A549 (cell line): ENCODE measurements at regions not wholly inside any gene's neighbourhood (a gene's known extent, or its start where the extent isn't known, plus 50 kb on each side); places are given as distances from the start of the nearest gene placed in this dataset.
A peak's percentile ranks its signal among the peaks of the same experiment; 100 is the strongest.

ENCODE experiments used
- ATAC-seq, 2 experiments: fragments of 200-7000 bp in 1 of 2; fragments of >200 bp in 1 of 2; cut with Nextera tagmentation in 1 of 2; cut with Tn5 transposase in 1 of 2; 3 replicates each; pipeline versions ENCODE4 v1.8.0 to v1.9.1; 2018 to 2020; ENCODE audit warnings: mild to moderate bottlenecking in 1 of 2, moderate library complexity in 1 of 2
- CTCF ChIA-PET: fragments of 300-600 bp; sonication (Branson Sonifier 250); formaldehyde crosslinking; extraction: SDS; loops from one replicate; lab custom pipeline; 2021; ENCODE audit warnings: antibody characterized with exemption, inconsistent platforms; lab: Yijun Ruan, JAX
- POLR2A ChIA-PET: fragments of 350-600 bp; formaldehyde crosslinking; extraction: SDS; loops from one replicate; lab custom pipeline; 2021; ENCODE audit warnings: antibody characterized with exemption, inconsistent platforms; lab: Yijun Ruan, JAX
- DNase-seq, 2 experiments: peaks; one replicate each; pipeline versions ENCODE4 v3.0.0 to v3.0.0-alpha.2; 2011 to 2016; ENCODE audit warnings: low read depth in 1 of 2, low spot score in 1 of 2
- FAIRE-seq: peaks from 2 replicates; lab custom pipeline; 2011; peaks lifted over from hg19 to GRCh38; lab: Jason Lieb, UNC
- H3K27ac ChIP-seq, 2 experiments: fragments of >200 bp; sonication (Bioruptor Twin); formaldehyde crosslinking; 3 replicates each; pipeline ENCODE4 v1.5.1; 2016 to 2017
- H3K4me1 ChIP-seq: fragments of >200 bp; sonication (Bioruptor Twin); formaldehyde crosslinking; 3 replicates; pipeline ENCODE4 v1.6.1; 2016
- H3K4me2 ChIP-seq: fragments of >200 bp; sonication (Bioruptor Twin); formaldehyde crosslinking; 3 replicates; pipeline ENCODE4 v1.6.1; 2016
- H3K4me3 ChIP-seq: fragments of >200 bp; sonication (Bioruptor Twin); formaldehyde crosslinking; 3 replicates; pipeline ENCODE4 v1.5.1; 2016
- H3K9me3 ChIP-seq: fragments of >200 bp; sonication (Bioruptor Twin); formaldehyde crosslinking; 3 replicates; pipeline ENCODE4 v1.6.1; 2016
- ATOH8 ChIP-seq: fragments of 250-450 bp; sonication (Bioruptor Pico); IDR thresholded peaks from 2 replicates; pipeline ENCODE4 v1.5.0; 2020; ENCODE audit warnings: low read depth, mild to moderate bottlenecking, moderate library complexity
- BCL3 ChIP-seq: fragments of >200 bp; sonication (Bioruptor Twin); formaldehyde crosslinking; IDR thresholded peaks from 3 replicates; pipeline ENCODE4 v1.6.1; 2016
- CBX2 ChIP-seq: fragments of 200-600 bp; sonication (generic); IDR thresholded peaks from 2 replicates; pipeline ENCODE4 v1.6.1; 2016; ENCODE audit warnings: low read depth, mild to moderate bottlenecking, borderline replicate concordance
- CBX8 ChIP-seq: fragments of 200-600 bp; sonication (generic); IDR thresholded peaks from 2 replicates; pipeline ENCODE4 v1.6.1; 2016
- FOSB ChIP-seq: fragments of 250-450 bp; sonication (Bioruptor Pico); IDR thresholded peaks from 2 replicates; pipeline ENCODE4 v1.5.0; 2020; ENCODE audit warnings: mild to moderate bottlenecking, moderate library complexity
- FOSL2 ChIP-seq, 2 experiments: fragments of 450-650 bp in 1 of 2; fragments of >200 bp in 1 of 2; sonication (Bioruptor Twin) in 1 of 2; formaldehyde crosslinking; IDR thresholded peaks; 2 replicates each; pipeline versions ENCODE4 v1.5.0 to v1.6.1; 2016 to 2020; ENCODE audit warnings: mild to moderate bottlenecking in 1 of 2, moderate library complexity in 1 of 2
- HEYL ChIP-seq: fragments of 250-450 bp; sonication (Bioruptor Pico); IDR thresholded peaks from 2 replicates; pipeline ENCODE4 v1.8.0; 2021; ENCODE audit warnings: mild to moderate bottlenecking, moderate library complexity
- HOXB13 ChIP-seq: fragments of 250-450 bp; sonication (Bioruptor Pico); IDR thresholded peaks from 2 replicates; pipeline ENCODE4 v1.5.0; 2020; ENCODE audit warnings: low read depth, mild to moderate bottlenecking, moderate library complexity
- JUNB ChIP-seq: fragments of >200 bp; sonication (Bioruptor Twin); formaldehyde crosslinking; IDR thresholded peaks from 2 replicates; pipeline ENCODE4 v1.6.1; 2016
- KDM1A ChIP-seq: fragments of 200-600 bp; sonication (generic); IDR thresholded peaks from 2 replicates; pipeline ENCODE4 v1.6.1; 2016; ENCODE audit warnings: low read depth, mild to moderate bottlenecking
- MAFK ChIP-seq: fragments of 450-650 bp; IDR thresholded peaks from 2 replicates; pipeline ENCODE4 v1.6.1; 2014; ENCODE audit not compliant: partially characterized antibody
- MAX ChIP-seq: IDR thresholded peaks from 2 replicates; pipeline ENCODE4 v1.6.1; 2012
- MYC ChIP-seq: IDR thresholded peaks from 2 replicates; pipeline ENCODE4 v1.6.1; 2012; ENCODE audit warnings: mild to moderate bottlenecking, inconsistent platforms, low read length, improper control_type of control experiment, borderline replicate concordance
- NPAS2 ChIP-seq: fragments of 250-450 bp; sonication (Bioruptor Pico); IDR thresholded peaks from 2 replicates; pipeline ENCODE4 v1.8.0; 2022; ENCODE audit warnings: mild to moderate bottlenecking, moderate library complexity, borderline replicate concordance
- PHF8 ChIP-seq: fragments of 200-600 bp; sonication (generic); IDR thresholded peaks from 2 replicates; pipeline ENCODE4 v1.6.1; 2016; ENCODE audit warnings: low read depth, mild to moderate bottlenecking, antibody characterized with exemption, moderate library complexity, borderline replicate concordance
- POLR2A ChIP-seq: IDR thresholded peaks from 2 replicates; pipeline ENCODE4 v1.6.1; 2012; ENCODE audit warnings: mild to moderate bottlenecking, low read length
- RNF2 ChIP-seq: fragments of 200-600 bp; sonication (generic); IDR thresholded peaks from 2 replicates; pipeline ENCODE4 v1.6.1; 2016; ENCODE audit warnings: low read depth, mild to moderate bottlenecking, antibody characterized with exemption, moderate library complexity, borderline replicate concordance
- USF2 ChIP-seq: fragments of 450-650 bp; IDR thresholded peaks from 2 replicates; pipeline ENCODE4 v1.6.1; 2014; ENCODE audit warnings: antibody characterized with exemption
- ZC3H11A ChIP-seq: fragments of 450-650 bp; IDR thresholded peaks from 2 replicates; pipeline ENCODE4 v1.6.1; 2014; ENCODE audit warnings: antibody characterized with exemption, mild to moderate bottlenecking
- ZNF302 ChIP-seq: fragments of 250-450 bp; sonication (Bioruptor Pico); IDR thresholded peaks from 2 replicates; pipeline ENCODE4 v1.9.0; 2021; ENCODE audit warnings: inconsistent platforms, mild to moderate bottlenecking, moderate library complexity
- WGBS: methylation state at CpG from one replicate; pipeline ENCODE4 v1.1.6; 2017; ENCODE audit errors: missing lambda C conversion rate; 5-methylcytosine and 5-hydroxymethylcytosine counted together

GRCh38 chr12:40551466-40551865 lies 140.8 kb upstream of the CNTN1 start:
- DNase-seq, result no peak
- ChIA-PET CTCF (no interaction called here), POLR2A (no interaction called here)
- ATAC-seq, result no peak
- TF ChIP-seq POLR2A (no peak), HOXB13 (CRISPR knock-in tag) (no peak), MAX (no peak), JUNB (no peak), KDM1A (no peak), ZC3H11A (no peak), PHF8 (no peak), ZNF302 (CRISPR knock-in tag) (no peak), BCL3 (no peak), MYC (no peak), RNF2 (no peak), ATOH8 (CRISPR knock-in tag) (no peak), NPAS2 (CRISPR knock-in tag) (no peak), HEYL (CRISPR knock-in tag) (no peak), USF2 (no peak), CBX2 (no peak), CBX8 (no peak)
- H3K4me3 ChIP-seq, result no peak overlapping the region
- no peak overlapping the region for H3K4me2 ChIP-seq
- H3K4me1 ChIP-seq, result no peaks in the 10 kb centered on the region
- FAIRE-seq, result no peak
- H3K27ac ChIP-seq, result no peak overlapping the region
- 78% methylated on average over 1 of the region's 1 CpG for WGBS
- H3K9me3 ChIP-seq, result peaks cover 3% of the 10 kb centered on the region; the same call in 1 of the 3 replicates

- ChIA-PET POLR2A (no interaction called here), CTCF (no interaction called here)
- TF ChIP-seq FOSL2 (IDR thresholded peaks at IDR 0.05) (no peak), FOSL2 (CRISPR knock-in tag; IDR thresholded peaks at IDR 0.05) (peak; percentile 37; the same call in 1 of the 2 replicates), FOSB (CRISPR knock-in tag) (no peak)
- Histone ChIP-seq H3K9me3 (peaks cover 3% of the 10 kb centered on the region; the same call in 1 of the 3 replicates), H3K4me2 (no peak overlapping the region), H3K4me3 (no peak overlapping the region), H3K4me1 (no peaks in the 10 kb centered on the region), H3K27ac (no peak overlapping the region)
- FAIRE-seq (no peak), DNase-seq (no peak), ATAC-seq (no peak)
- WGBS, result 20% methylated on average over 1 of the region's 1 CpG
These were observed 139.4 kb upstream of the CNTN1 start for GRCh38 chr12:40552868-40553267.

GRCh38 chr12:40557980-40558379 lies 134.3 kb upstream of the CNTN1 start:
- no peak overlapping the region for H3K4me2 ChIP-seq
- H3K9me3 ChIP-seq, result no peaks in the 10 kb centered on the region
- DNase-seq, result no peak
- 52% methylated on average over 2 of the region's 2 CpGs for WGBS
- CTCF ChIA-PET, result no interaction called here
- ATAC-seq, result no peak
- no peak overlapping the region for H3K4me3 ChIP-seq
- TF ChIP-seq MAFK (peak; percentile 54), BCL3 (no peak)
- no peak for FAIRE-seq
- H3K4me1 ChIP-seq, result no peaks in the 10 kb centered on the region
- POLR2A ChIA-PET, result no interaction called here
- H3K27ac ChIP-seq, result no peak overlapping the region
